Omental fat pad (tissue), 3 donors: ENCODE measurements at regions not wholly inside any gene's neighbourhood (a gene's known extent, or its start where the extent isn't known, plus 50 kb on each side); places are given as distances from the start of the nearest gene placed in this dataset.

Experiments used
- ATAC-seq: fragments of 150-250 bp; one replicate; pipeline ENCODE4 v1.9.1; 2016; ENCODE audit warnings: mild to moderate bottlenecking, moderate library complexity; ENCODE audit not compliant: low FRiP score
- DNase-seq: peaks from one replicate; pipeline ENCODE4 v3.0.0-alpha.2; 2019; ENCODE audit warnings: low spot score
- CTCF ChIP-seq, 3 donors: fragments of 450-650 bp; IDR thresholded peaks; one replicate each; pipeline ENCODE4 v1.5.1; 2016 to 2017; ENCODE audit warnings: antibody characterized with exemption in 3 of 3, mild to moderate bottlenecking in 3 of 3, moderate library complexity in 2 of 3

DNA sequence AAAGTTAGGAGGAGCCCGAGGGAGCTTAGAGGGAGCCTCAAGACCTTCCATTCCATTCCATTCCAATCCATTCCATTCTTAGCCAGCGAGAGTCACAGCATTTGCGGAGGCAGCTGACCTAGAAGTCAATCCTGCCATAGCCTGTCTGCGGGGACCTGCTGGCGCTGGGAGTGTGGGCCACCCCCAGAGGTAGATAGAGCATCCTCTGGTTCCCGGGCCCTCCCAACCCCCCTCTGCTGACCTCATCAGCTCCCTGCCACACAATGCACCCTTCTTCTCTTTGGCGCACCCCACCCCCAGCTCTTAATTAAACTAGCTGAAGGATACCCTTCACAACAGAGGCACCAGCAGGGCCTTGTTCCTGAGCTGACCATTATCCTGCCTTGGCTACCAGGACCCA lies 152.5 kb upstream of the ZMIZ1 start:
- DNase-seq (no peak), ATAC-seq (no peak)
- no peak for TF ChIP-seq CTCF (IDR thresholded peaks at IDR 0.05)

GRCh38 chr10:78919181-78919966 lies 149.4 kb upstream of the ZMIZ1 start:
- no peak for ATAC-seq
- DNase-seq: no peak
- no peak for TF ChIP-seq CTCF (IDR thresholded peaks at IDR 0.05)

DNA sequence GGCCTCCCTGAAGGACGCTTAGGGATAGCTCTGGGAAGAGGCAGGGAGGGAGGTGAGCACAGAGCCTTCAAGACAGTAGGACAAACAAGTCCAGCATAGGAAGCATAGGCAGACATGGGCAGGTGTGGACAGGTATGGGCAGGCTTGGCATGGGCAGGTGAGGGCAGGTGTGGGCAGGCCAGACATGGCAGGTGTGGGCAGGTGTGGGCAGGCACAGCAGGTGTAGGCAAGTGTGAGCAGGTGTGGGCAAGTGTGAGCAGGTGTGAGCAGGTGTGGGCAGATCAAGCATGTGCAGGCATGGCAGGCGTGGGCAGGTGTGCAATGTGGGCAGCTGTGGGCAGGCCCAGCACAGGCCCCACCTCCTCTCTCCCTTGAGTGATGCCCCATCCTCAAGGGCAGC lies 148.8 kb upstream of the ZMIZ1 start:
- no peak for TF ChIP-seq CTCF (IDR thresholded peaks at IDR 0.05)
- ATAC-seq: peak; percentile 22
- DNase-seq: no peak

GRCh38 chr10:78921895-78922294 lies 146.9 kb upstream of the ZMIZ1 start:
- no peak for TF ChIP-seq CTCF (IDR thresholded peaks at IDR 0.05)
- DNase-seq (no peak), ATAC-seq (no peak)

- no peak for TF ChIP-seq CTCF (IDR thresholded peaks at IDR 0.05)
- ATAC-seq: no peak
Observed at GRCh38 chr10:78923647-78924318, 145.0 kb upstream of the ZMIZ1 start.

GRCh38 chr10:78924319-78925003 lies 144.3 kb upstream of the ZMIZ1 start:
- DNase-seq: no peak
- TF ChIP-seq CTCF (IDR thresholded peaks at IDR 0.05): no peak
- no peak for ATAC-seq

More at GRCh38 chr10:78923647-78924318, 145.0 kb upstream of the ZMIZ1 start:
- DNase-seq: no peak
